ENCODE measurements at regions not wholly inside any gene's neighbourhood (a gene's known extent, or its start where the extent isn't known, plus 50 kb on each side); places are given as distances from the start of the nearest gene placed in this dataset.
A peak's percentile ranks its signal among the peaks of the same experiment; 100 is the strongest.
"Not testable (repeated sequence)": the region's sequence is repeated elsewhere in the genome, so short reads cannot be mapped to it uniquely, and the experiment has no call there.

- peak; percentile 33 for DNase-seq (ENCODE audit: low read depth)
- no peak overlapping the region for H3K4me3 ChIP-seq (ENCODE audit: low read length)
- no peak for TF ChIP-seq CTCF (IDR thresholded peaks at IDR 0.05; ENCODE audit: insufficient read depth, low read depth, low read length, missing control alignments)
Measured at GRCh38 chr2:224217962-224218347, 178.9 kb upstream of the SERPINE2 start.

- H3K4me3 ChIP-seq (ENCODE audit: low read length) = no peak overlapping the region
- DNase-seq (ENCODE audit: low read depth) = no peak
- TF ChIP-seq CTCF (IDR thresholded peaks at IDR 0.05; ENCODE audit: insufficient read depth, low read depth, low read length, missing control alignments) = no peak
Measured at GRCh38 chr2:224217233-224217961, 178.3 kb upstream of the SERPINE2 start.

- not testable (repeated sequence) for DNase-seq (ENCODE audit: low read depth); H3K4me3 ChIP-seq (ENCODE audit: low read length)
Measured at GRCh38 chr2:224215611-224216010, 176.5 kb upstream of the SERPINE2 start.

GRCh38 chr2:224213396-224213795 lies 174.3 kb upstream of the SERPINE2 start:
- DNase-seq (ENCODE audit: low read depth) = no peak
- no peak for TF ChIP-seq CTCF (IDR thresholded peaks at IDR 0.05; ENCODE audit: insufficient read depth, low read depth, low read length, missing control alignments)
- no peak overlapping the region for H3K4me3 ChIP-seq (ENCODE audit: low read length)

- no peak overlapping the region for H3K4me3 ChIP-seq (ENCODE audit: low read length)
- DNase-seq (ENCODE audit: low read depth) = no peak
- no peak for TF ChIP-seq CTCF (IDR thresholded peaks at IDR 0.05; ENCODE audit: insufficient read depth, low read depth, low read length, missing control alignments)
Measured at GRCh38 chr2:224211791-224212190, 172.7 kb upstream of the SERPINE2 start.

- DNase-seq (ENCODE audit: low read depth) = no peak
- TF ChIP-seq CTCF (IDR thresholded peaks at IDR 0.05; ENCODE audit: insufficient read depth, low read depth, low read length, missing control alignments) = no peak
- no peak overlapping the region for H3K4me3 ChIP-seq (ENCODE audit: low read length)
Measured at GRCh38 chr2:224211181-224211480, 172.0 kb upstream of the SERPINE2 start.

- DNase-seq (ENCODE audit: low read depth) = no peak
- no peak overlapping the region for H3K4me3 ChIP-seq (ENCODE audit: low read length)
- no peak for TF ChIP-seq CTCF (IDR thresholded peaks at IDR 0.05; ENCODE audit: insufficient read depth, low read depth, low read length, missing control alignments)
Measured at GRCh38 chr2:224210286-224211180, 171.4 kb upstream of the SERPINE2 start.
